ENCODE measurements at regions not wholly inside any gene's neighbourhood (a gene's known extent, or its start where the extent isn't known, plus 50 kb on each side); places are given as distances from the start of the nearest gene placed in this dataset.

DNA sequence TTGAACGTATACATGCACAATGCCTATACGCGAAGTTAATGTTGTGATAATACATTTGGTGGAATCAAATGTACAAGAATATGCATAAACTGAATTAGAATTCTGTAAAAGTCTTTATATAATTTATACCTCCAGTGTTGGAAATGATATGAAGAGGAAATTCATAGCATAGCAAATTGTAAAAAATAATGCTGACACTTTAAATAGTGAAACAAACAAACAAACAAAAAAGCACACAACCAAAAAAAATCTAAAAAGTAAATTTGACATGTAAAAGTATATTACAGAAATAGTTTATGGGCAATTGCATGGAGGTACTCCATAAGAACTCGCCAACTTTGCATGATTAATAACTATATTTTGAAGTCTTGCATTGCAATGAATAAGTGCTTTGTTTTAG is 780.9 kb downstream of the TBC1D32 start:
- no peak for DNase-seq (ENCODE audit: low spot score)
- H3K9me3 Mint-ChIP-seq, result no peaks in the 10 kb centered on the region
- H3K36me3 Mint-ChIP-seq (ENCODE audit: low read depth), result no peaks in the 10 kb centered on the region
- no peak overlapping the region for H3K4me3 Mint-ChIP-seq
- H3K4me1 Mint-ChIP-seq (ENCODE audit: low read depth), result no peaks in the 10 kb centered on the region
- no peak overlapping the region for H3K27ac Mint-ChIP-seq
- no peaks in the 10 kb centered on the region for H3K27me3 Mint-ChIP-seq (ENCODE audit: low read depth)

DNA sequence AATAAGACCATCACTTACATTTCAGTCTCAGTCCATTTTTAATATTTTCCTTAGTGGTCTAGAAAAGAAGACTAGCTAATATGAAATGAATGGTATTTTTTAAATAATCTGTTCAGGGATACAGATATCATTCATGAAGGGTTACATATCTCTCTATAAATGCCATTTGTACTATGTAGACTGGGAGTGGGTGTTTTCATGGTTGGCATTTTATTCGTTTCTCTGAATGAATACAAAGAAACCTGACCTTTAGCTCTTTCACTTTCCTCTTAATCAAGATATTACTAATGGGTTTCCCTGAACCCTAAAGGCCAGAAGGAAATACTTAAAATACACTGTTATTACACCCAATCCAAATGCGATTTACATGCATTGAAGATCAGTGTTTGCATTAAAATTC is 788.9 kb downstream of the TBC1D32 start:
- no peaks in the 10 kb centered on the region for H3K9me3 Mint-ChIP-seq
- no peaks in the 10 kb centered on the region for H3K4me1 Mint-ChIP-seq (ENCODE audit: low read depth)
- no peaks in the 10 kb centered on the region for H3K27me3 Mint-ChIP-seq (ENCODE audit: low read depth)
- H3K36me3 Mint-ChIP-seq (ENCODE audit: low read depth), result no peaks in the 10 kb centered on the region
- no peak for DNase-seq (ENCODE audit: low spot score)
- no peak overlapping the region for H3K4me3 Mint-ChIP-seq
- no peak overlapping the region for H3K27ac Mint-ChIP-seq

DNA sequence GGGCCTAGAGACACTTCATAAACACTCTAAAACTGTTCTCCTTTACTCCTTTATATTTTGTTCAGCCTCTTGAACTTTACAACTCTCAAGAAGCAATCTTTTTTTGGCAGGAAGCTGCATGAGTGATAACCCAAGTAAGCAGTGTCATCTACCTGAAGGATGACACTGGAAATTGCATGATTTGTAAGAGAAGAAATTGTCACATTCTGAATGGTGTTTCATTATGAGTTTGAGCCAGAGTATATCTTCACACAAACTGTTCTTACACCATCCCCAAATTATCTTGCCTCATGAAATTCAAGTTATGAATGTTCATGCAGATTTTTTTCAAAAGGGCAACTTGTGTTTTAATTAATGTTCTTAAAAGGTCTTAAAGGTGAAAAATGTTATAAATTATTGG is 799.3 kb downstream of the TBC1D32 start:
- Mint-ChIP-seq H3K36me3 (ENCODE audit: low read depth) (no peaks in the 10 kb centered on the region), H3K4me3 (no peak overlapping the region), H3K9me3 (peaks cover 15% of the 10 kb centered on the region), H3K27me3 (ENCODE audit: low read depth) (no peaks in the 10 kb centered on the region), H3K4me1 (ENCODE audit: low read depth) (no peaks in the 10 kb centered on the region), H3K27ac (no peak overlapping the region)
- no peak for DNase-seq (ENCODE audit: low spot score)

DNA sequence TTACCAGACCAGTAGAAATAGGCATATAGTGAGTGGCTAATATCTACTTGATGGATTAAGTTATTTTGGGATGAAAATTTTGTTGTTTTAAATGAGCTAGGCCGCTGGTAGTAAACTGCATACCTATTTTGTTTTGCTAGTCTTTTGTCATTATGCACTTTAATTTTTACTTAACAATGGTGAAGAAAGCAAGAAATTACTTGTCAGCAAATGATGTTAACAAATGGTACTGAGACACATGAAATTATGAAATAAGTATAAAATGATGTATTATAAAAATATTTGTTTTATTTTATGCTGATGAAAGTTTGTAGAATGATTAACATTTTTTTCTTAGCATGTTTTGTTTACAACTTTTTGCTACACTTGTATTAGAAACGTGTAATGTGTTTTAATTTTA is 807.7 kb downstream of the TBC1D32 start:
- no peaks in the 10 kb centered on the region for H3K27me3 Mint-ChIP-seq (ENCODE audit: low read depth)
- no peak overlapping the region for H3K27ac Mint-ChIP-seq
- no peaks in the 10 kb centered on the region for H3K36me3 Mint-ChIP-seq (ENCODE audit: low read depth)
- H3K4me3 Mint-ChIP-seq, result no peak overlapping the region
- DNase-seq (ENCODE audit: low spot score), result no peak
- H3K4me1 Mint-ChIP-seq (ENCODE audit: low read depth), result no peaks in the 10 kb centered on the region
- H3K9me3 Mint-ChIP-seq, result no peaks in the 10 kb centered on the region

DNA sequence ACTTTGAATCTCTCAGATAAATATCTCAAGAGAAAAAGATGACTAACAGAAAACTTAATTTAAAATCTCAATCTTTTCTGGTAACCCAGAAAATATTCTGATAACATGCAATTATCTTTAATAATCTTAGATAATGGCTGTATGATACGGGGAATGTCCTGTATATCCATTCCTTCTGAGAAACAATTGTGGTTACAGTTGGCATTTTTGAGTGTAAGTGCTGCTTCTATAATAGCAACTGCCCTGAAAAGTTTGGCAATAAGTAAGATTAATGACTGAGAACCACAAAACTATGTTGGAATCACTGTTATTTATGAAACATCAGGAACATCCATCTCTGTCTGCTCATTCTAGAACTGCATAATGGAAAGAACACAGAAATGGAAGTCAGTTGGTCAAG is 819.7 kb downstream of the TBC1D32 start:
- Mint-ChIP-seq H3K36me3 (ENCODE audit: low read depth) (no peaks in the 10 kb centered on the region), H3K27ac (no peak overlapping the region), H3K27me3 (ENCODE audit: low read depth) (no peaks in the 10 kb centered on the region), H3K4me3 (no peak overlapping the region), H3K9me3 (no peaks in the 10 kb centered on the region), H3K4me1 (ENCODE audit: low read depth) (no peaks in the 10 kb centered on the region)
- DNase-seq (ENCODE audit: low spot score), result no peak

DNA sequence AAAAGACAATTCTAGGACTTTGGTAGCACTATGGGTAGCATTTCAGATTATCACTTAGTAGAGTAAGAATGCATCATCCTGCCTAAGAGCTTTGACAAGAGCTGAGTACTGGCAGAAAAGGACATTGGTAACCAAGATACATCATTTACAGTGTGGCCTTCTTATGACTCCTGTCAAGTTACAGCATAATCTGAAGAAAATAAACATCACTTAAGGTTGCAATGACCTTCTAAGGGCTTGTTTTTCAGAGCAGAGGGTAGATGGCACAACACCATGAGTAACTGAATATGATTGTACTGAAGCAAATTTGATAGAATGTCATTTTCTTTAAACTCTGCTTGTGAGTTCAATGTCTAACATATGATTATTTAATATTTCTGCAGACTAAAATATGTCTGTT is 822.6 kb downstream of the TBC1D32 start:
- Mint-ChIP-seq H3K27me3 (ENCODE audit: low read depth) (no peaks in the 10 kb centered on the region), H3K4me3 (no peak overlapping the region), H3K36me3 (ENCODE audit: low read depth) (no peaks in the 10 kb centered on the region), H3K4me1 (ENCODE audit: low read depth) (no peaks in the 10 kb centered on the region), H3K9me3 (peaks cover 4% of the 10 kb centered on the region), H3K27ac (no peak overlapping the region)
- no peak for DNase-seq (ENCODE audit: low spot score)

DNA sequence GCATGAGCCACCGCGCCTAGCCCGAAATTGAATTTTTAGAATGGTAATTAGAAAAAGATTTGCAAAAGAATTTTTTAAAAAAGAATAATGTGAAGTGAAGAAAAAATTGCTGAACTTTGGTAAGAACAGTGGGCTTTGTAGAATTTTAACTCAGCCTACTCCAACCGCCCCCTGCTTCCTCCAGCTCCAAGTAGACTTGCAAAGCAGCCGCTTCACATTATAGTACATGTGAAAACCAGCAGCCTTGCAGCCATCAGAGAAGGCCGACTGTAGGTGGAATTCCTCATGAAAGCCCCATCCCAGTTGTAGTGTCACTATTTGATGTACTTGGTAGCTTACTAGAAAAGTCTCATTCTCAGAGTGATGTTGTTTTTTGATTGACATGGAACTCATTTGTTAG is 835.6 kb downstream of the TBC1D32 start:
- Mint-ChIP-seq H3K9me3 (no peaks in the 10 kb centered on the region), H3K27ac (no peak overlapping the region), H3K36me3 (ENCODE audit: low read depth) (no peaks in the 10 kb centered on the region), H3K4me3 (no peak overlapping the region), H3K27me3 (ENCODE audit: low read depth) (no peaks in the 10 kb centered on the region), H3K4me1 (ENCODE audit: low read depth) (no peaks in the 10 kb centered on the region)
- DNase-seq (ENCODE audit: low spot score), result no peak

DNA sequence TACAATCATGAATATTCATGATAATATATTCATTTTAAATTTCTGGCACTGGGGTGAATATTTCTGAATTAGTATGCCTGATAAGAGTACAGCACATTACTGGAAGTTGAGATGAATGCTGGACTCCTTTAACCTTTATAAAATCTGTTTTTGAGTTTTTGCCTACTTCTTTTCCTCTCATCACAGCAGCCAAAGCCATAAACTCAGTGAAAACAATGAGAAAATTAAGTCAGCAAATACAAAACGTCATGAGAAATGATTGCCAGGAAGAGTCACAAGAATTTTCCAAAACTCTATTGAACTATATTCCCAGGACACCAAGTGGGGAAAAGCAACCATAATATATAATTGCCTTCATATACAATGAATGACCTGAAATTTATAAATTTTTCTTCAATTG is 837.6 kb downstream of the TBC1D32 start:
- Mint-ChIP-seq H3K4me1 (ENCODE audit: low read depth) (no peaks in the 10 kb centered on the region), H3K27me3 (ENCODE audit: low read depth) (no peaks in the 10 kb centered on the region), H3K9me3 (no peaks in the 10 kb centered on the region), H3K36me3 (ENCODE audit: low read depth) (no peaks in the 10 kb centered on the region), H3K4me3 (no peak overlapping the region), H3K27ac (no peak overlapping the region)
- DNase-seq (ENCODE audit: low spot score), result no peak

DNA sequence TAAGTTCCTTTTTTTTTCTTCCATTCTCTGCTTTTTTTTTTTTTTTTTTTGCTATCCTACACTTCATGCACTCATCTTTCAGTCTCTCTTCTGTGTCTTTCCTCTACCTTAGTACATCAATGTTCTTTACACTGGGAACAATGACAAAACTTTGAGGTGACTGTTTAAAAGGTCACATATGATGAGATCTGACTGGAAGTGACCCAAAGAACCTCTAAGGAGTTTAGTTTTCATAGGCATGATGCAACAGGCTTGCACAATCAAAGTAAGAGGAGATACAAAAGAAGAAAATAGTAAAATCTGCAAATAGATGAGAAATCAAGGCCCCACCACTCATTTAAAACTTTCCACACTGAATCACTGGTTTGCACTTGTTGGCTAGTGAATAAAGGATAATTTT is 840.8 kb downstream of the TBC1D32 start:
- H3K4me3 Mint-ChIP-seq, result no peak overlapping the region
- no peaks in the 10 kb centered on the region for H3K4me1 Mint-ChIP-seq (ENCODE audit: low read depth)
- H3K27me3 Mint-ChIP-seq (ENCODE audit: low read depth), result no peaks in the 10 kb centered on the region
- no peak overlapping the region for H3K27ac Mint-ChIP-seq
- no peak for DNase-seq (ENCODE audit: low spot score)
- no peaks in the 10 kb centered on the region for H3K9me3 Mint-ChIP-seq
- H3K36me3 Mint-ChIP-seq (ENCODE audit: low read depth), result no peaks in the 10 kb centered on the region

DNA sequence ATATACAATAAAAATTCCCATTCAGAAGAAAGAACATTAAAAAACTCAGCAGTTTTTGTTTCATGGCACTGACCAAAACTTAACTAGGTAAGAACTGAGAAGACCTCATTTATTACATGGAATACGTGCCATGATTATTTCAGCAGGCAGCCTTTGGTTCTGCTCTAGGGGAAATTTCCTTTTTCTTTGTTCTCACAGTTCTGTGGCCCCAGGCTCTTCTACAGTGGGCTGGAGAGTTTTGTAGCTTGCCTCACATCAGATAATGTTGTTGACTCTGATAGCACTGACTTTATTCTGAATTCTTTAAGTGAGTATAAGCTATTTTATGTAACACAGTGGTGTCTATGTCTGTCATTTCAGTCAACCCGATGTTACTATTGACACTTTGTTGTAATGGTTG is 844.3 kb downstream of the TBC1D32 start:
- Mint-ChIP-seq H3K36me3 (ENCODE audit: low read depth) (no peaks in the 10 kb centered on the region), H3K4me1 (ENCODE audit: low read depth) (no peaks in the 10 kb centered on the region), H3K27me3 (ENCODE audit: low read depth) (no peaks in the 10 kb centered on the region), H3K27ac (no peak overlapping the region), H3K9me3 (no peaks in the 10 kb centered on the region), H3K4me3 (no peak overlapping the region)
- DNase-seq (ENCODE audit: low spot score), result no peak

DNA sequence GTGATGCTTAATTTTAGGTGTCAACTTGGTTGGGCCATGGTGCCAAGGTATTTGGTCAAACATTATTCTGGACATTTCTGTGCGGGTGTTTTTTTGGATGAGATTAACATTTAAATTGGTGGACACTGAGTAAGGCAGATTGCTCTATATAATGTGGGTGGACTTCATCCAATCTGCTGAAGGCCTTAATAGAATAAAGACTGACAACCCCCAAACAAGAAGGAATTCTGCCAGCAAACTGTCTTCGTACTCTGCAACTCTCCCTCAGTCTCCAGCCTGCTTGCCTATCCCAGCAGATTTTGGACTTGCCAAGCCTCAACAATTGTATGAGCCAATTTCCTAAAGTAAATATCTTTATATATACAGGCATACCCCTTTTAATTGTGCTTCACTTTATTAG is 850.1 kb downstream of the TBC1D32 start:
- H3K27me3 Mint-ChIP-seq (ENCODE audit: low read depth), result no peaks in the 10 kb centered on the region
- no peaks in the 10 kb centered on the region for H3K4me1 Mint-ChIP-seq (ENCODE audit: low read depth)
- no peak overlapping the region for H3K27ac Mint-ChIP-seq
- H3K4me3 Mint-ChIP-seq, result no peak overlapping the region
- DNase-seq (ENCODE audit: low spot score), result no peak
- H3K9me3 Mint-ChIP-seq, result peaks cover 5% of the 10 kb centered on the region
- no peaks in the 10 kb centered on the region for H3K36me3 Mint-ChIP-seq (ENCODE audit: low read depth)

DNA sequence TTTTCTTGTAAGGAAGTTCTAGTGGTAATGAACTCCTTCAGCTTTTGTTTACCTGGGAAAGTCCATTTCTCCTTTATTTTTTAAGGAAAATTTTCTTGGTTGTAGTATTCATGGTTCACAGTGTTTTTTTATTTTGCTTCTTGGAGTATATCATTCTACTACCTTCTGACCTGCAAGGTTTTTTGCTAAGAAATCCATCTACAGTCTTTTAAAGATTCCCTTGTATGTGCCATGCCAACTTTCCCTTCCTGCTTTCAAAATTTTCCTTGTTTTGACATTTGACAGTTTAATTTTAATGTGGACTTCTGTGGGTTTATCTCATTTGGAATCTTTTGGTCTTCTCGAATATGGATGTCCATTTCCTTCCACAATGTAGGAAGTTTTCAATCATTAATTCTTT is 855.6 kb downstream of the TBC1D32 start:
- Mint-ChIP-seq H3K4me1 (ENCODE audit: low read depth) (no peaks in the 10 kb centered on the region), H3K4me3 (no peak overlapping the region), H3K9me3 (peaks cover 10% of the 10 kb centered on the region), H3K36me3 (ENCODE audit: low read depth) (no peaks in the 10 kb centered on the region), H3K27me3 (ENCODE audit: low read depth) (no peaks in the 10 kb centered on the region), H3K27ac (no peak overlapping the region)
- no peak for DNase-seq (ENCODE audit: low spot score)

DNA sequence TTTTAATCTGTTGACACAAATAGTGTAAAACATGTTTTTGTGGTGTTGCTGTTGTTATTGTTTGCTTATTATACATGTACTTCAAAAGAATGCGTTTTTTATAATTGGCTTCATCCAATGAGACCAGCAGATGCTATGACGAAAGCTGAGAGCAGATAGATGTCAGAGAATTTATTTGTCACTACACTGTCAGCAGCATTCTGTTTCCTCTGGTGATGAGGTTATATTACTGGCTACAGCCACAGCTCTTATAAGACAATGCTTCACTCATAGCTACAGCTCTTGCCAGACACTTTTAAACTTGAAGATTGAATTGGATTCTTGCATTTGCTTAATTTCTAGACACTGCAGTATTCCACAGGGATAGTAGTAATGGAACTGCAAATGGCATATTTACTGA is 860.5 kb downstream of the TBC1D32 start:
- Mint-ChIP-seq H3K36me3 (ENCODE audit: low read depth) (no peaks in the 10 kb centered on the region), H3K4me1 (ENCODE audit: low read depth) (no peaks in the 10 kb centered on the region), H3K27me3 (ENCODE audit: low read depth) (no peaks in the 10 kb centered on the region), H3K4me3 (no peak overlapping the region), H3K27ac (no peak overlapping the region), H3K9me3 (peaks cover 4% of the 10 kb centered on the region)
- no peak for DNase-seq (ENCODE audit: low spot score)

DNA sequence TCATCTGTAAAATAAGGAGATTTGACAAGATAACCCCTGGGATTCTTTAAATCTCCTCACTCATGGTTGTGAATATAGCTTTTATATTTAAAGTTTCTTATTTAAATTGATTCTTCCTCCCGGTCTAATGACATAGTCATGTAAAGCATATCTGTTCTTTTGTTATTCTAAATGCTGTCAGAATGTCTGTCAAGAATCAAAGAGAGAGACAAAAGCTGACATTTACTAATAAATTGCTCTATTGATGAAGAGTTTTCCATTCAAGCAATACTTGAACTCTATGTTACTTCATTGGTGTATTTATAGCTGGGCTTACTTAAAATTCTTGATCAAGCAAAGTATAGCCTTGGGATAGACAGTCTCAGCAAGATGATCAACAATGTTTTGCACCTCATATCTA is 865.8 kb downstream of the TBC1D32 start:
- Mint-ChIP-seq H3K4me3 (no peak overlapping the region), H3K27ac (no peak overlapping the region), H3K9me3 (peaks cover 5% of the 10 kb centered on the region), H3K27me3 (ENCODE audit: low read depth) (no peaks in the 10 kb centered on the region), H3K4me1 (ENCODE audit: low read depth) (no peaks in the 10 kb centered on the region), H3K36me3 (ENCODE audit: low read depth) (no peaks in the 10 kb centered on the region)
- DNase-seq (ENCODE audit: low spot score), result no peak

DNA sequence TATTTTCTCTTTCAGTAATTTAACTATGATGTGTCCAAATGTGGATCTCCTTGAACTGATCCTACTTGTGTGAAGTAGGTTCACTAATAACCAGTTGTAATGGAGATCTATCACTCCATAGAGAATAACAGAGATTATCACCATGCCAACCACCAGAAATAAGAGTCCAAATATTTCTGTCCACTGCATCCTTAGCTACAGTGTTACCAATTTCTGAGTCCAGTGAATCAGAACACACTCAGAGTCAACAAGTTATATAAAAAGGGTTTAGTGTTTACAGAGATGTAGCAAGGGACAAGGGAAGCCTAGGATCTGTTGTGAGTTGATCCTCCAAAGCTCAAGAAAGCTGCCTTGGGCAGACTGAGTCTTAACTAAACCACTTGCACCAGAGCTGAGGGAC is 882.8 kb downstream of the TBC1D32 start:
- Mint-ChIP-seq H3K9me3 (no peaks in the 10 kb centered on the region), H3K27ac (no peak overlapping the region), H3K4me1 (ENCODE audit: low read depth) (no peaks in the 10 kb centered on the region), H3K27me3 (ENCODE audit: low read depth) (no peaks in the 10 kb centered on the region), H3K4me3 (no peak overlapping the region), H3K36me3 (ENCODE audit: low read depth) (no peaks in the 10 kb centered on the region)
- no peak for DNase-seq (ENCODE audit: low spot score)

DNA sequence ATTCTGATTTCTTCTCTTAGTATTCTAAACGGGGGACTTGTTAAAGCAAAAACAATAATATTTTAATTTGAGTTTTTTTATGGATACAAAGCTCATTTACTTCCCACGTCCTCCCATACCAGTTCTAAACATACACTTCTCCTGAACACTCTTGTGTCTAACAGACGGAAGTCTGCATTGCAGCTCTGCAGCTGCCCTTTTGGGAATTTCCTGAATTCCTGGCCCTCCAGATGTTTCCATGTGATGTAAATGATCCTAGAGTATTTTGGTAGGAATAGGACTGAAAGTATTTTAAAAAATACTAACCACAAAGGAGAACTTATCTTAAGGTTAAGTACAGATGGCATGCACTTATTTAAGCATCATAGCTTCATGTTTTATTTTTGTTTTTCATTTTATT is 886.7 kb downstream of the TBC1D32 start:
- no peak overlapping the region for H3K4me3 Mint-ChIP-seq
- DNase-seq (ENCODE audit: low spot score), result no peak
- no peaks in the 10 kb centered on the region for H3K4me1 Mint-ChIP-seq (ENCODE audit: low read depth)
- no peak overlapping the region for H3K27ac Mint-ChIP-seq
- no peaks in the 10 kb centered on the region for H3K36me3 Mint-ChIP-seq (ENCODE audit: low read depth)
- H3K27me3 Mint-ChIP-seq (ENCODE audit: low read depth), result no peaks in the 10 kb centered on the region
- no peaks in the 10 kb centered on the region for H3K9me3 Mint-ChIP-seq
